Astrocyte (in vitro differentiated cells and primary cell): ENCODE measurements at regions not wholly inside any gene's neighbourhood (a gene's known extent, or its start where the extent isn't known, plus 50 kb on each side); places are given as distances from the start of the nearest gene placed in this dataset.

Experiments
- DNase-seq: peaks from one replicate; pipeline ENCODE4 v3.0.0-alpha.2; 2010; ENCODE audit warnings: low read depth
- FAIRE-seq: peaks from 2 replicates; lab custom pipeline; 2011; peaks lifted over from hg19 to GRCh38; lab: Jason Lieb, UNC
- H2AFZ ChIP-seq: 2 replicates; pipeline ENCODE4 v1.6.0; 2012; ENCODE audit warnings: low read depth, low read length, inconsistent platforms
- H3K27ac ChIP-seq: 2 replicates; pipeline ENCODE4 v1.5.1; 2011; ENCODE audit warnings: low read depth, low read length, inconsistent platforms
- H3K27me3 ChIP-seq: 2 replicates; pipeline ENCODE4 v1.6.0; 2011; ENCODE audit warnings: low read length, inconsistent platforms; ENCODE audit not compliant: insufficient read depth
- H3K36me3 ChIP-seq: 2 replicates; pipeline ENCODE4 v1.5.1; 2011; ENCODE audit warnings: low read length, inconsistent platforms; ENCODE audit not compliant: insufficient read depth
- H3K4me1 ChIP-seq: 2 replicates; pipeline ENCODE4 v1.5.1; 2011; ENCODE audit warnings: low read length, inconsistent platforms; ENCODE audit not compliant: insufficient read depth
- H3K4me2 ChIP-seq: 2 replicates; pipeline ENCODE4 v1.6.0; 2012; ENCODE audit warnings: low read length, inconsistent platforms
- H3K4me3 ChIP-seq: 2 replicates; pipeline ENCODE4 v1.5.1; 2011; ENCODE audit warnings: low read depth, mild to moderate bottlenecking, low read length, inconsistent platforms; ENCODE audit not compliant: insufficient read depth
- H3K79me2 ChIP-seq: 2 replicates; pipeline ENCODE4 v1.6.0; 2012; ENCODE audit warnings: mild to moderate bottlenecking, low read length, inconsistent platforms; ENCODE audit not compliant: insufficient read depth
- H3K9ac ChIP-seq: 2 replicates; pipeline ENCODE4 v1.6.0; 2012; ENCODE audit warnings: mild to moderate bottlenecking, low read length, inconsistent platforms
- H3K9me3 ChIP-seq: 2 replicates; pipeline ENCODE4 v1.5.1; 2012; ENCODE audit warnings: low read depth, mild to moderate bottlenecking, low read length, inconsistent platforms; ENCODE audit not compliant: insufficient read depth
- H4K20me1 ChIP-seq: 2 replicates; pipeline ENCODE4 v1.6.0; 2012; ENCODE audit warnings: low read length, inconsistent platforms; ENCODE audit not compliant: insufficient read depth
- H3K27ac Mint-ChIP-seq: one replicate; pipeline ENCODE4 v1.8.0; 2021; ENCODE audit warnings: mild to moderate bottlenecking, mixed read lengths; ENCODE audit not compliant: unreplicated experiment
- H3K27me3 Mint-ChIP-seq: one replicate; pipeline ENCODE4 v1.8.0; 2021; ENCODE audit warnings: low read depth, mixed read lengths; ENCODE audit not compliant: unreplicated experiment
- H3K36me3 Mint-ChIP-seq: one replicate; pipeline ENCODE4 v1.8.0; 2021; ENCODE audit warnings: low read depth, mixed read lengths; ENCODE audit not compliant: unreplicated experiment
- H3K4me1 Mint-ChIP-seq: one replicate; pipeline ENCODE4 v1.8.0; 2021; ENCODE audit warnings: low read depth, mixed read lengths; ENCODE audit not compliant: unreplicated experiment
- H3K4me3 Mint-ChIP-seq: one replicate; pipeline ENCODE4 v1.8.0; 2021; ENCODE audit warnings: mild to moderate bottlenecking, moderate library complexity, mixed read lengths; ENCODE audit not compliant: unreplicated experiment
- H3K9me3 Mint-ChIP-seq: one replicate; pipeline ENCODE4 v1.8.0; 2021; ENCODE audit warnings: mild to moderate bottlenecking, mixed read lengths; ENCODE audit not compliant: unreplicated experiment
- EZH2 ChIP-seq: IDR thresholded peaks from 2 replicates; pipeline ENCODE4 v1.6.1; 2012; ENCODE audit warnings: mild to moderate bottlenecking, low read length, inconsistent platforms; ENCODE audit not compliant: insufficient read depth
- TF ChIP-seq, protein P1 (sequence below): IDR thresholded peaks from 2 replicates; pipeline ENCODE4 v1.5.1; 2011; ENCODE audit warnings: low read depth, mild to moderate bottlenecking, inconsistent platforms, low read length, moderate library complexity; ENCODE audit not compliant: insufficient read depth

DNA sequence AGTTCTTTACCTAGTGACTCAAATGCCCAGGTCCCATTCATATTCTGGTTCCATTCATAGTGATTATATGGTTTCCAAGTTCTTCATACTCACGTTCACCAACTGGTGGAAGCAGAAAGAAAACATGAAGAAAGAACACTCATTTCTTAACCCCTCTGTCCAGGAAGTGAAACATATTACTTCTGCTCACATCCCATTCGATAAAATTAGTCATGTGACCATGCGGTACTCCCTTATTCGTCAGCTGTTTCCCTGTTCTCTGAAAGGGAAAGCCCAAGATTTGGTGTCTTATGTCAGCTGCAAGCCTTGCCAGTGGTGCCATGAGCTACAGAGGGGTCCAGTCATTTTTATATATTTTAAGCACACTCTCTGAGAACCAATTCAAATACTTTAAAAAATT lies 387.0 kb upstream of the DMAC1 start:
- Histone ChIP-seq H3K4me2 (no peak overlapping the region), H3K4me3 (no peak overlapping the region), H3K4me1 (no peaks in the 10 kb centered on the region), H4K20me1 (no peaks in the 10 kb centered on the region), H3K79me2 (no peaks in the 10 kb centered on the region), H3K27ac (no peak overlapping the region), H2AFZ (no peak overlapping the region), H3K9me3 (no peaks in the 10 kb centered on the region), H3K27me3 (no peaks in the 10 kb centered on the region), H3K9ac (no peak overlapping the region), H3K36me3 (no peaks in the 10 kb centered on the region)
- no peaks in the 10 kb centered on the region for H3K27me3 Mint-ChIP-seq
- no peaks in the 10 kb centered on the region for H3K4me1 Mint-ChIP-seq
- no peaks in the 10 kb centered on the region for H3K36me3 Mint-ChIP-seq
- H3K27ac Mint-ChIP-seq = no peak overlapping the region
- DNase-seq (no peak), FAIRE-seq (no peak)
- H3K9me3 Mint-ChIP-seq = peaks cover 7% of the 10 kb centered on the region
- no peak overlapping the region for H3K4me3 Mint-ChIP-seq
- TF ChIP-seq, protein P1, sequence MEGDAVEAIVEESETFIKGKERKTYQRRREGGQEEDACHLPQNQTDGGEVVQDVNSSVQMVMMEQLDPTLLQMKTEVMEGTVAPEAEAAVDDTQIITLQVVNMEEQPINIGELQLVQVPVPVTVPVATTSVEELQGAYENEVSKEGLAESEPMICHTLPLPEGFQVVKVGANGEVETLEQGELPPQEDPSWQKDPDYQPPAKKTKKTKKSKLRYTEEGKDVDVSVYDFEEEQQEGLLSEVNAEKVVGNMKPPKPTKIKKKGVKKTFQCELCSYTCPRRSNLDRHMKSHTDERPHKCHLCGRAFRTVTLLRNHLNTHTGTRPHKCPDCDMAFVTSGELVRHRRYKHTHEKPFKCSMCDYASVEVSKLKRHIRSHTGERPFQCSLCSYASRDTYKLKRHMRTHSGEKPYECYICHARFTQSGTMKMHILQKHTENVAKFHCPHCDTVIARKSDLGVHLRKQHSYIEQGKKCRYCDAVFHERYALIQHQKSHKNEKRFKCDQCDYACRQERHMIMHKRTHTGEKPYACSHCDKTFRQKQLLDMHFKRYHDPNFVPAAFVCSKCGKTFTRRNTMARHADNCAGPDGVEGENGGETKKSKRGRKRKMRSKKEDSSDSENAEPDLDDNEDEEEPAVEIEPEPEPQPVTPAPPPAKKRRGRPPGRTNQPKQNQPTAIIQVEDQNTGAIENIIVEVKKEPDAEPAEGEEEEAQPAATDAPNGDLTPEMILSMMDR = no peak
- TF ChIP-seq EZH2 = no peak

GRCh38 chr9:8183618-8184017 lies 384.0 kb upstream of the DMAC1 start:
- no peak overlapping the region for H3K4me2 ChIP-seq
- H3K36me3 Mint-ChIP-seq = no peaks in the 10 kb centered on the region
- no peaks in the 10 kb centered on the region for H3K9me3 ChIP-seq
- no peak overlapping the region for H3K27ac ChIP-seq
- no peak overlapping the region for H3K4me3 Mint-ChIP-seq
- no peaks in the 10 kb centered on the region for H3K79me2 ChIP-seq
- DNase-seq = no peak
- no peak overlapping the region for H2AFZ ChIP-seq
- FAIRE-seq = no peak
- H3K27ac Mint-ChIP-seq = no peak overlapping the region
- no peaks in the 10 kb centered on the region for H3K4me1 Mint-ChIP-seq
- H3K27me3 ChIP-seq = no peaks in the 10 kb centered on the region
- no peak overlapping the region for H3K4me3 ChIP-seq
- no peak for TF ChIP-seq EZH2
- TF ChIP-seq, protein P1 = no peak
- no peak overlapping the region for H3K9ac ChIP-seq
- no peaks in the 10 kb centered on the region for H3K36me3 ChIP-seq
- H3K4me1 ChIP-seq = no peaks in the 10 kb centered on the region
- no peaks in the 10 kb centered on the region for H4K20me1 ChIP-seq
- H3K27me3 Mint-ChIP-seq = no peaks in the 10 kb centered on the region
- H3K9me3 Mint-ChIP-seq = no peaks in the 10 kb centered on the region

GRCh38 chr9:8179381-8180053 lies 379.9 kb upstream of the DMAC1 start:
- TF ChIP-seq, protein P1 = no peak
- TF ChIP-seq EZH2 = no peak
- Histone ChIP-seq H3K4me1 (no peaks in the 10 kb centered on the region), H3K4me2 (no peak overlapping the region), H3K79me2 (no peaks in the 10 kb centered on the region), H3K27ac (no peak overlapping the region), H3K36me3 (no peaks in the 10 kb centered on the region), H2AFZ (no peak overlapping the region), H4K20me1 (no peaks in the 10 kb centered on the region), H3K27me3 (no peaks in the 10 kb centered on the region), H3K9me3 (no peaks in the 10 kb centered on the region), H3K9ac (no peak overlapping the region), H3K4me3 (no peak overlapping the region)
- Mint-ChIP-seq H3K36me3 (no peaks in the 10 kb centered on the region), H3K27me3 (peaks cover 2% of the 10 kb centered on the region), H3K9me3 (no peaks in the 10 kb centered on the region), H3K27ac (no peak overlapping the region), H3K4me3 (no peak overlapping the region), H3K4me1 (no peaks in the 10 kb centered on the region)
- FAIRE-seq = no peak
- no peak for DNase-seq
